NCI-H2171 (cell line): ENCODE measurements at regions not wholly inside any gene's neighbourhood (a gene's known extent, or its start where the extent isn't known, plus 50 kb on each side); places are given as distances from the start of the nearest gene placed in this dataset.
"Not testable (repeated sequence)": the region's sequence is repeated elsewhere in the genome, so short reads cannot be mapped to it uniquely, and the experiment has no call there.

ENCODE experiments used
- DNase-seq: peaks from one replicate; lab custom pipeline; 2025; lab: John Stamatoyannopoulos, UW

- DNase-seq, result not testable (repeated sequence)
Observed at GRCh38 chr14:59006179-59006578, 182.3 kb upstream of the DAAM1 start.

- no peak for DNase-seq
Observed at GRCh38 chr14:59009967-59010366, 178.5 kb upstream of the DAAM1 start.

GRCh38 chr14:59013672-59014298 is 174.7 kb upstream of the DAAM1 start:
- no peak for DNase-seq

GRCh38 chr14:59015482-59015881 is 173.0 kb upstream of the DAAM1 start:
- no peak for DNase-seq

- no peak for DNase-seq
Observed at GRCh38 chr14:59017285-59017965, 171.0 kb upstream of the DAAM1 start.

GRCh38 chr14:59018460-59018859 is 170.0 kb upstream of the DAAM1 start:
- no peak for DNase-seq

- no peak for DNase-seq
Observed at GRCh38 chr14:59018978-59019377, 169.5 kb upstream of the DAAM1 start.

GRCh38 chr14:59020382-59020781 is 168.1 kb upstream of the DAAM1 start:
- DNase-seq, result peak; percentile 11

- no peak for DNase-seq
Observed at GRCh38 chr14:59022144-59022543, 166.3 kb upstream of the DAAM1 start.

- no peak for DNase-seq
Observed at GRCh38 chr14:59026081-59026480, 162.4 kb upstream of the DAAM1 start.

- not testable (repeated sequence) for DNase-seq
Observed at GRCh38 chr14:59026640-59027039, 161.8 kb upstream of the DAAM1 start.

- DNase-seq, result peak; percentile 21
Observed at GRCh38 chr14:59028476-59029202, 159.8 kb upstream of the DAAM1 start.

GRCh38 chr14:59032826-59033225 is 155.6 kb upstream of the DAAM1 start:
- no peak for DNase-seq

- DNase-seq, result no peak
Observed at GRCh38 chr14:59036134-59036533, 152.3 kb upstream of the DAAM1 start.

GRCh38 chr14:59037086-59037485 is 151.4 kb upstream of the DAAM1 start:
- DNase-seq, result no peak

GRCh38 chr14:59037620-59038019 is 150.8 kb upstream of the DAAM1 start:
- DNase-seq, result no peak

GRCh38 chr14:59038746-59039145 is 149.7 kb upstream of the DAAM1 start:
- no peak for DNase-seq

GRCh38 chr14:59041308-59041707 is 147.2 kb upstream of the DAAM1 start:
- no peak for DNase-seq

- DNase-seq, result no peak
Observed at GRCh38 chr14:59044707-59045106, 143.8 kb upstream of the DAAM1 start.

- no peak for DNase-seq
Observed at GRCh38 chr14:59046746-59047145, 141.7 kb upstream of the DAAM1 start.

GRCh38 chr14:59055006-59055405 is 133.5 kb upstream of the DAAM1 start:
- no peak for DNase-seq

- DNase-seq, result peak; percentile 43
Observed at GRCh38 chr14:59055439-59056045, 132.9 kb upstream of the DAAM1 start.

GRCh38 chr14:59057551-59057950 is 130.9 kb upstream of the DAAM1 start:
- DNase-seq, result no peak
